OCI-LY7 (cell line): ENCODE measurements at regions not wholly inside any gene's neighbourhood (a gene's known extent, or its start where the extent isn't known, plus 50 kb on each side); places are given as distances from the start of the nearest gene placed in this dataset.
"Not testable (repeated sequence)": the region's sequence is repeated elsewhere in the genome, so short reads cannot be mapped to it uniquely, and the experiment has no call there.

Experiments used
- BruUV-seq: library from RNA; stranded (reverse); fragments of 400-500 nt; replicated peaks from 2 replicates; lab custom pipeline; 2021; lab: Mats Ljungman, UMichigan
- CTCF ChIA-PET: fragments of 300-600 bp; sonication (Branson Sonifier 250); formaldehyde crosslinking; loops from one replicate; lab custom pipeline; 2022; ENCODE audit warnings: antibody characterized with exemption; ENCODE audit not compliant: unreplicated experiment; lab: Charles Lee
- POLR2A ChIA-PET: fragments of 300-600 bp; sonication (Branson Sonifier 250); formaldehyde crosslinking; loops from one replicate; lab custom pipeline; 2022; ENCODE audit warnings: antibody characterized with exemption; lab: Charles Lee
- DNase-seq: peaks from one replicate; pipeline ENCODE4 v3.0.0-alpha.2; 2015; ENCODE audit warnings: low spot score
- H2AFZ ChIP-seq: fragments of 200-600 bp; sonication (generic), shearing (Covaris generic); 2 replicates; pipeline ENCODE4 v1.6.1; 2014; ENCODE audit warnings: mild to moderate bottlenecking, antibody characterized with exemption, low read length, moderate library complexity
- H3K27ac ChIP-seq: fragments of 200-600 bp; sonication (generic); 2 replicates; pipeline ENCODE4 v1.5.1; 2014; ENCODE audit warnings: mixed run types, low read depth, mild to moderate bottlenecking, moderate library complexity, low read length, inconsistent platforms; ENCODE audit not compliant: poor library complexity, severe bottlenecking
- H3K36me3 ChIP-seq: fragments of 200-600 bp; sonication (generic); 2 replicates; pipeline ENCODE4 v1.6.1; 2014; ENCODE audit warnings: mild to moderate bottlenecking, antibody characterized with exemption, low read length, moderate library complexity, mixed read lengths; ENCODE audit not compliant: insufficient read depth
- H3K4me1 ChIP-seq: fragments of 200-600 bp; sonication (generic); 2 replicates; pipeline ENCODE4 v1.5.1; 2014; ENCODE audit warnings: mild to moderate bottlenecking, low read length; ENCODE audit not compliant: insufficient read depth, poor library complexity, severe bottlenecking
- H3K4me2 ChIP-seq: fragments of 200-600 bp; sonication (generic); 2 replicates; pipeline ENCODE4 v1.6.1; 2014; ENCODE audit warnings: mild to moderate bottlenecking, low read length
- H3K4me3 ChIP-seq: fragments of 200-600 bp; sonication (generic); 2 replicates; pipeline ENCODE4 v1.5.1; 2014; ENCODE audit warnings: mild to moderate bottlenecking, low read depth, low read length; ENCODE audit not compliant: poor library complexity, severe bottlenecking
- H3K79me2 ChIP-seq: fragments of 200-600 bp; sonication (generic); 2 replicates; pipeline ENCODE4 v1.6.1; 2016; ENCODE audit warnings: low read depth, mild to moderate bottlenecking, low read length, moderate library complexity, mixed read lengths; ENCODE audit not compliant: insufficient read depth
- H3K9me2 ChIP-seq: fragments of 200-600 bp; sonication (generic); 2 replicates; pipeline ENCODE4 v1.6.1; 2016; ENCODE audit warnings: mild to moderate bottlenecking, low read length, mixed read lengths; ENCODE audit not compliant: insufficient read depth
- H3K9me3 ChIP-seq: fragments of 200-600 bp; sonication (generic); 2 replicates; pipeline ENCODE4 v1.6.1; 2014; ENCODE audit warnings: mild to moderate bottlenecking, mixed run types, low read length, mixed read lengths
- H4K20me1 ChIP-seq: fragments of 200-600 bp; sonication (generic); 2 replicates; pipeline ENCODE4 v1.6.1; 2014; ENCODE audit warnings: mild to moderate bottlenecking, antibody characterized with exemption, low read length, moderate library complexity, mixed read lengths; ENCODE audit not compliant: insufficient read depth
- EZH2phosphoT487 ChIP-seq: fragments of 200-600 bp; sonication (generic); IDR thresholded peaks from 2 replicates; pipeline ENCODE4 v1.6.1; 2018; ENCODE audit warnings: low read depth, borderline replicate concordance, mild to moderate bottlenecking, mixed run types, antibody characterized with exemption, low read length, moderate library complexity, mixed read lengths
- intact Hi-C: fragments of 100-400 bp; cut with micrococcal nuclease; formaldehyde crosslinking; loops from one replicate; pipeline ENCODE4 v1.10.0; 2022; ENCODE audit not compliant: unreplicated experiment
- TF ChIP-seq, protein P1 (sequence below): fragments of 200-600 bp; sonication (generic); conservative IDR thresholded peaks from 2 replicates; pipeline ENCODE4 v1.5.1; 2014; ENCODE audit warnings: mild to moderate bottlenecking, antibody characterized with exemption, low read length, moderate library complexity, mixed read lengths

DNA sequence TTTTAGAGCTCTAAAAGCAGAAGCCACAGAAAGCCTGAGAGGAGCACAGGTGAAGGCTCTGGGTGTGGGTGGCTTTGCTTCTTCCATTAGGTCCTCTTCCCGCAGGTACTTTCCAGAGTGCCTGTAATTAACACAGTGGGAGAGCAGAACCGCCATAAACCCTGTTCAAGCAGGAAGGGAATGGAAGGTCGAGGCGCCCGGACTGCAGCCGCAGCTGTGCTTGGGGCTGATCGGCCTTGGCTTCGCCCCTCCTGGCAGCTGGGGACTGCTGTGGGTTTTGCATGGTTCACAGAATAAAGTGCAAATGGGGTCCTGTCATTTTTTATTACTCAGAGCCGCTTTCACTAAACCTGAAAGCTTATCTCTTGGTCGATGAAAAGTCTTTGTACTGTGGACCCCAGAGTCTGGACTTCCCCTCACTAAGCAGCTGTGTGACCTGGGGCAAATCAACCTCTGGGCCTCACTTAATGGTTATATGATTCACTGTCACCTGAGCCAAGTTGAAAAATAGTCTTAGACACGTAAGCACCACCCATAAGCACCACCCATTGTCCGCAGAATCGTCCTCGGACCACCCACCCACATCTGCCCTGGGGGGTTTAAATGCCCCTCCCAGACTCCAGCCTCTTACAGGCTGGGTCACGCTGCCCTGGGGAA lies 100.9 kb downstream of the XRCC2 start:
- H2AFZ ChIP-seq = peak overlapping the region; percentile 1; the same call in 1 of the 2 replicates
- TF ChIP-seq, protein P1, sequence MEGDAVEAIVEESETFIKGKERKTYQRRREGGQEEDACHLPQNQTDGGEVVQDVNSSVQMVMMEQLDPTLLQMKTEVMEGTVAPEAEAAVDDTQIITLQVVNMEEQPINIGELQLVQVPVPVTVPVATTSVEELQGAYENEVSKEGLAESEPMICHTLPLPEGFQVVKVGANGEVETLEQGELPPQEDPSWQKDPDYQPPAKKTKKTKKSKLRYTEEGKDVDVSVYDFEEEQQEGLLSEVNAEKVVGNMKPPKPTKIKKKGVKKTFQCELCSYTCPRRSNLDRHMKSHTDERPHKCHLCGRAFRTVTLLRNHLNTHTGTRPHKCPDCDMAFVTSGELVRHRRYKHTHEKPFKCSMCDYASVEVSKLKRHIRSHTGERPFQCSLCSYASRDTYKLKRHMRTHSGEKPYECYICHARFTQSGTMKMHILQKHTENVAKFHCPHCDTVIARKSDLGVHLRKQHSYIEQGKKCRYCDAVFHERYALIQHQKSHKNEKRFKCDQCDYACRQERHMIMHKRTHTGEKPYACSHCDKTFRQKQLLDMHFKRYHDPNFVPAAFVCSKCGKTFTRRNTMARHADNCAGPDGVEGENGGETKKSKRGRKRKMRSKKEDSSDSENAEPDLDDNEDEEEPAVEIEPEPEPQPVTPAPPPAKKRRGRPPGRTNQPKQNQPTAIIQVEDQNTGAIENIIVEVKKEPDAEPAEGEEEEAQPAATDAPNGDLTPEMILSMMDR = no peak
- TF ChIP-seq EZH2phosphoT487 = no peak
- 0 out of 2 replicates have a peak, but pooled peaks cover 5% of the 10 kb centered on the region for H3K9me3 ChIP-seq
- no peak overlapping the region for H3K4me3 ChIP-seq
- no peaks in the 10 kb centered on the region for H3K36me3 ChIP-seq
- DNase-seq = peak; percentile 8
- H3K27ac ChIP-seq = no peak overlapping the region
- ChIA-PET POLR2A (interaction anchor here (0.7 to 0.9 kb wide), 3 partner anchors 15 to 130 kb away, joined by 3 to 6 read pairs (median 3); no protein-coding TSS in a partner anchor), CTCF (no interaction called here)
- no peaks in the 10 kb centered on the region for H3K79me2 ChIP-seq
- BruUV-seq = no TSS peak
- no peaks in the 10 kb centered on the region for H4K20me1 ChIP-seq
- H3K4me2 ChIP-seq = peak overlapping the region; percentile 2; the same call in 1 of the 2 replicates
- intact Hi-C loops = no loop called here
- no peaks in the 10 kb centered on the region for H3K4me1 ChIP-seq
- no peaks in the 10 kb centered on the region for H3K9me2 ChIP-seq

DNA sequence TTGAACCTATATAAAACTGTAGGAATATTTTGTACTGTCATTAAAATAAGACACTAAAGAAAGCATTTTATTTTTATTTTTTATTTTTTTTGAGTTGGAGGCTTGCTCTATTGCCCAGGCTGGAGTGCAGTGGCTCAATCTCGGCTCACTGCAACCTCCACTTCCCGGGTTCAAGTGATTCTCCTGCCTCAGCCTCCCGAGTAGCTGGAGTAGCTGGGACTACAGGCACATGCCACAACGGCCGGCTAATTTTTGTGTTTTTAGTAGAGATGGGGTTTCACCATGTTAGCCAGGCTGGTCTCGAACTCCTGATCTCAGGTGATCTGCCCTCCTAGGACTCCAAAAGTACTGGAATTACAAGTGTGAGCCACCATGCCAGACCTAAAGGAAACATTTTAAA lies 102.8 kb downstream of the XRCC2 start:
- H3K9me3 ChIP-seq, intact Hi-C loops, H3K27ac ChIP-seq, H3K4me1 ChIP-seq, CTCF ChIA-PET, H2AFZ ChIP-seq, H3K79me2 ChIP-seq, BruUV-seq, H3K4me3 ChIP-seq, H3K9me2 ChIP-seq, H3K4me2 ChIP-seq, H4K20me1 ChIP-seq, H3K36me3 ChIP-seq, DNase-seq: not testable (repeated sequence)
- POLR2A ChIA-PET = interaction anchor here (0.5 to 0.7 kb wide), 4 partner anchors 14 to 1006 kb away, joined by 3 to 6 read pairs (median 3); no protein-coding TSS in a partner anchor

DNA sequence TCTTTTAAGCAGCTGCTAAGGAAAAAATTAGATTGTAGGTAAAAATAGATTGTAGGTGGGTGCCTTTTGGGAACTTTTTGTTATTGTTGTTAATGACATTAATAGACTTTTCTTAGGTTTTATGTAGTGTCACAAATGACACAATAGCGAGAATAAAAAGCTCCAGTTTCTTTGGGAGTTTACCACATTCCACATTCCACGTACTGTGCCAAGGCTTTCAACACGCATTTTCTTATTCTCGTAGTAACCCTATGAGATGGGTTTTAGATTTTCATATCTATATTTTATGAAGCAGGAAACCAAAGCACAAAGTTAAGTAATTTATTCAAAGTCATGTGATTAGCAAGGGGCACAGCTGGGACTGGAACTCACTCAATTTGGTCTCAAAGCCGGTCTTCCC lies 103.8 kb downstream of the XRCC2 start:
- Histone ChIP-seq H3K9me3 (no peaks in the 10 kb centered on the region), H3K4me3 (no peak overlapping the region), H3K79me2 (no peaks in the 10 kb centered on the region), H3K27ac (no peak overlapping the region), H2AFZ (no peak overlapping the region), H3K4me2 (no peak overlapping the region), H3K36me3 (no peaks in the 10 kb centered on the region), H3K4me1 (no peaks in the 10 kb centered on the region), H4K20me1 (no peaks in the 10 kb centered on the region), H3K9me2 (no peaks in the 10 kb centered on the region)
- CTCF ChIA-PET = no interaction called here
- TF ChIP-seq, protein P1 = no peak
- no peak for TF ChIP-seq EZH2phosphoT487
- POLR2A ChIA-PET = interaction anchor here (0.6 to 0.7 kb wide), 2 partner anchors 11 to 24 kb away, joined by 3 read pairs; no protein-coding TSS in a partner anchor
- no peak for DNase-seq
- BruUV-seq = no TSS peak
- intact Hi-C loops = no loop called here
